Fibroblast of the aortic adventitia (primary cell): ENCODE measurements at regions not wholly inside any gene's neighbourhood (a gene's known extent, or its start where the extent isn't known, plus 50 kb on each side); places are given as distances from the start of the nearest gene placed in this dataset.
A peak's percentile ranks its signal among the peaks of the same experiment; 100 is the strongest.

ENCODE experiments used
- DNase-seq: peaks from one replicate; pipeline ENCODE4 v3.0.0-alpha.2; 2010; ENCODE audit warnings: low read depth
- H3K4me3 ChIP-seq: 2 replicates; pipeline ENCODE4 v1.5.1; 2011; ENCODE audit warnings: low read depth, mild to moderate bottlenecking, control low read depth, low read length, moderate library complexity
- CTCF ChIP-seq: IDR thresholded peaks from 2 replicates; pipeline ENCODE4 v1.5.1; 2011; ENCODE audit warnings: mild to moderate bottlenecking, low read length, control low read depth, inconsistent platforms; ENCODE audit not compliant: insufficient read depth

GRCh38 chr2:237170020-237170419 lies 84.3 kb downstream of the COPS8 start:
- no peak overlapping the region for H3K4me3 ChIP-seq
- TF ChIP-seq CTCF = no peak
- DNase-seq = peak; percentile 76

GRCh38 chr2:237171396-237171795 lies 85.7 kb downstream of the COPS8 start:
- TF ChIP-seq CTCF = peak; percentile 34
- DNase-seq = peak; percentile 99
- H3K4me3 ChIP-seq = peak overlapping the region; percentile 31

GRCh38 chr2:237171881-237172280 lies 86.2 kb downstream of the COPS8 start:
- no peak for TF ChIP-seq CTCF
- no peak overlapping the region for H3K4me3 ChIP-seq
- no peak for DNase-seq

GRCh38 chr2:237177052-237177451 lies 91.4 kb downstream of the COPS8 start:
- no peak overlapping the region for H3K4me3 ChIP-seq
- no peak for TF ChIP-seq CTCF
- no peak for DNase-seq

- no peak for DNase-seq
- no peak overlapping the region for H3K4me3 ChIP-seq
- no peak for TF ChIP-seq CTCF
These were observed 92.3 kb downstream of the COPS8 start for GRCh38 chr2:237177986-237178385.

GRCh38 chr2:237178396-237178795 lies 92.7 kb downstream of the COPS8 start:
- TF ChIP-seq CTCF = no peak
- peak; percentile 85 for DNase-seq
- no peak overlapping the region for H3K4me3 ChIP-seq

- no peak for DNase-seq
- TF ChIP-seq CTCF = no peak
- no peak overlapping the region for H3K4me3 ChIP-seq
These were observed 93.5 kb downstream of the COPS8 start for GRCh38 chr2:237179161-237179560.
